RCC 7860 (cell line): ENCODE measurements at regions not wholly inside any gene's neighbourhood (a gene's known extent, or its start where the extent isn't known, plus 50 kb on each side); places are given as distances from the start of the nearest gene placed in this dataset.

ENCODE experiments used
- DNase-seq: peaks from one replicate; pipeline ENCODE4 v3.0.0-alpha.2; 2015; ENCODE audit warnings: low spot score
- FAIRE-seq: peaks from 2 replicates; lab custom pipeline; 2012; peaks lifted over from hg19 to GRCh38; lab: Jason Lieb, UNC

DNA sequence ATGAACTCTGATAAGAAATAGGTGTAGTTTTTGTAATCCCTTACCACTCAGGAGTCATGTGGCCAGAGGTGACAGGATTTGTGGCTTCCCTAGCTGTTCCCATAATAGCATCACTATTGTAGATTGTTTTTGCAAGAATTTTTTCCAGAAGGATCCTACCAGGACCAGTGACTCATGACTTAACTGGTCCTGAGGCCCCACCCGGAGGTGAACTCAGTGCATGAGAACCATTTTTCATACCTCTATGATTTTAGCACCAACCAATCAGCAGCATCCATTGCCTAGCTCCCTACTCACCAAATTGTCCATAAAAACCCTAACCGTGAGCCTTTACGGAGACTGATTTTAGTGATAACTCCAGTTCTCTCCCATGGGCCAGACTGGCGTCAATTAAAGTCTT, 484.8 kb downstream of the PSAT1 start:
- DNase-seq, result no peak
- FAIRE-seq, result no peak

- no peak for FAIRE-seq
- no peak for DNase-seq
Measured at GRCh38 chr9:78782234-78782633, 485.3 kb downstream of the PSAT1 start.

DNA sequence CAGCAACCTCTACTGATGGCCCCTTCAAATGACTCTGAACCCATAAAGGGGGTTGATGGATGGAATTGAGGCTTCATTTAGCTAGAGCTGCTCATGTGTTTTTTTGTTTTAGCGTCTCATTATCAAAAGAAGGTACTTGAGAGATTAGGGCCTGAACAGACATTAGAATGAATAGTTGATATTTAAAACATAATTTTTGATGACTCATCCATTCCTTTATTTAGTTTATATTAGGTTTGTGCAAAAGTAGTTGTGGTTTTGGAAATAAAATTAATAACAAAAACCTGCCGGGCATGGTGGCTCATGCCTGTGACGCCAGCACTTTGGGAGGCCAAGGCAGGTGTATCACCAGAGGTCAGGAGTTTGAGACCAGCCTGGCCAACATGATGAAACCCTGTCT, 485.9 kb downstream of the PSAT1 start:
- no peak for FAIRE-seq

GRCh38 chr9:78783743-78784142, 486.8 kb downstream of the PSAT1 start:
- DNase-seq (no peak), FAIRE-seq (no peak)

More for the DNA sequence above, 485.9 kb downstream of the PSAT1 start:
- DNase-seq, result no peak

GRCh38 chr9:78786794-78787193, 489.9 kb downstream of the PSAT1 start:
- FAIRE-seq (peak; percentile 45), DNase-seq (peak; percentile 40)

- DNase-seq, result no peak
- FAIRE-seq, result no peak
Measured at GRCh38 chr9:78788101-78788500, 491.2 kb downstream of the PSAT1 start.

- FAIRE-seq (no peak), DNase-seq (no peak)
Measured at GRCh38 chr9:78791779-78792178, 494.9 kb downstream of the PSAT1 start.

- no peak for DNase-seq
- no peak for FAIRE-seq
Measured at GRCh38 chr9:78792745-78793144, 495.8 kb downstream of the PSAT1 start.

DNA sequence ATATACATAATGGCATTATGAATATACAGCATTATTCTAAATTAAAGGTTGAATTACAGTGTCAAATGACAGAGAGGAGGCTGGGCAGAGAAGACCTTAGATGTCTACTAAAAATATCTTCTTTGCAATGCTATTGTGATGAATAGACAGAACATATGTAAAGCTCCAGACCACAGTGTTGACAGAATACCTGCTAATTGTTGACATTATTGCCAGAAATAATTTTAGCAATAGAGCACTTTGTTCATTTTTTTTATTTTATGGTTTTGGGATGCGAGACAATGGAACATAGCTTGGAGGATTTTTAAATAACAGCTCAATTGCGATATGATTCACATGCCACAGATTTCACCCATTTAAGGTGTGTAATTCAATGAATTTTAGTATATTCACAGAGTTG, 508.8 kb downstream of the PSAT1 start:
- FAIRE-seq (no peak), DNase-seq (no peak)

GRCh38 chr9:78806492-78807160, 509.7 kb downstream of the PSAT1 start:
- DNase-seq (peak; percentile 68), FAIRE-seq (no peak)

DNA sequence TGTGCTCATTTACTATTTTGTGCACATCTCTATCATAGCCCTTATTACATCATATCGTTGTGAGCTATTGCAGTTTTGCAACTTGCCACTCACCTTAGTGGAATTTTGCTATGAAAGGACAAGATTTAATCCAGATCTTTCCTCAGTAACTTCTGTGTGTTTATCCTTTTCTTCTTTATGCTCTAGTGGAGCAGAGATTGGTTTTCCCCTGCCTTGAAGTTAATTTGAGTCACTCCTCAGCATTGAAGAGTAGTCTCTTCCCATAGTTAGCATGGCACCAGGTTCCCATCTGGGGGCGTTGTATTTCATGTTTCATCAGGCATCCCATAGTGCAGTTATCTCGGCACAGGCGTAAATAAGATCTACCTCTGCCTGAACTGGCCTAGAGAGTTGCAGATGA, 510.4 kb downstream of the PSAT1 start:
- peak; percentile 87 for DNase-seq
- FAIRE-seq, result peak; percentile 95

DNA sequence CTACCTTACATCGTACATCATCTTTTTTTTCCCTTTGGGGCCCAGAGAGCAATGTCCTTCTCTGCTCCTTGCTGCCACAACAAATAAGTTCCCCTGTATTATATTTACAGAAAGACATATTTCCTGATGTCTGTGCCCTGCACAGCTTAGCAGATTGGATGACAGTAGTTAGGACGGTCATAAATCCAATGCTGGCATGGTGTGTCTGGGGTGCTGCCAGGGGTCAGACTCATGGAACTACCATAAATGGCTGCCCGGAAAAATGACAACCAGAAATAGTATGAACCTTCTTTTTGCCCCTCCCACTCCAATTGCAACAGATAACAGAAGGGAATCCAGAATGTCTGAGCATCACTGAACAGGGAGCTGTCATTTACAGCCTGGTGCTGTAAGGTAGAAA, 511.1 kb downstream of the PSAT1 start:
- DNase-seq (no peak), FAIRE-seq (no peak)

- DNase-seq, result no peak
- FAIRE-seq, result no peak
Measured at GRCh38 chr9:78811622-78812276, 514.8 kb downstream of the PSAT1 start.

- FAIRE-seq (no peak), DNase-seq (no peak)
Measured at GRCh38 chr9:78812665-78813064, 515.7 kb downstream of the PSAT1 start.

- FAIRE-seq (no peak), DNase-seq (no peak)
Measured at GRCh38 chr9:78813602-78814180, 516.8 kb downstream of the PSAT1 start.

GRCh38 chr9:78821126-78821822, 524.3 kb downstream of the PSAT1 start:
- DNase-seq (peak; percentile 36), FAIRE-seq (peak; percentile 70)

DNA sequence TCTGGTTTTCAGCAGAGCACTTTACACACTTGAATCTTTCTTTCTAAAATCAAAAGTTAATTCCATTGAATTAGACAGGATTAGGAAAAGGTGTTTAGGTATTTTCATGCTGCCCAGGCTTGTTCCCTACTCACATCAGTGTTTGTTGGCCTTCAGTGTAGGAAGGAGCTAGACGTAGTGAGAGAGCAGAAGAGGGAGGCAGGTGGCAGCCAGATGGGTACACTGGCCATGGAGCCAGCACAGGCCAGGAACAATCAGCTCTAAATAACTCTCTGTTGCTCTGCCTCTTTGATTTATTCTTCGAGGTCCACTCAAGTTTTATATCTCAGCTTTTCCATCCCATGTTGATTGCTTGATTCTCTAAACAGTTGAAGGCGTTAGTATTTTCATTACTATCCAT, 529.6 kb downstream of the PSAT1 start:
- FAIRE-seq, result no peak
- no peak for DNase-seq

DNA sequence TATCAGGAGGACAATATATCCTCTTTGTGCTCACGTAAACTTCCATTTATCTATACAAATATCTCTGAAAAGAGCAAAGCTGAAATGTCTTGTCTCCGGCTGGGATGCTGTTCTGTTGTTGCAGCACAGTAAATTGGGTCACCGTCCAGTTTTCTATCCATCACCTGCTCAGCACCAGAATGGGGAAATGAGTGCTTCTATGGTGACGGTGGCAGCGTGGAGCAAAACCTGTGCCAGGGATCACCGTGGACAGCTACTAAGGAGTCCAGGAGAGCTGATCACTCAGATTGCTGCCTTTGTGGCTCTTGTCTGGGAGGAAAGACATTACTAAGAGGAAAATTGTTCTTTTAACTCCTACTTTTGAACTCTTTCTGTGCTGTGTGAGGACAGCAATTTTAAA, 531.6 kb downstream of the PSAT1 start:
- DNase-seq, result no peak
- no peak for FAIRE-seq

DNA sequence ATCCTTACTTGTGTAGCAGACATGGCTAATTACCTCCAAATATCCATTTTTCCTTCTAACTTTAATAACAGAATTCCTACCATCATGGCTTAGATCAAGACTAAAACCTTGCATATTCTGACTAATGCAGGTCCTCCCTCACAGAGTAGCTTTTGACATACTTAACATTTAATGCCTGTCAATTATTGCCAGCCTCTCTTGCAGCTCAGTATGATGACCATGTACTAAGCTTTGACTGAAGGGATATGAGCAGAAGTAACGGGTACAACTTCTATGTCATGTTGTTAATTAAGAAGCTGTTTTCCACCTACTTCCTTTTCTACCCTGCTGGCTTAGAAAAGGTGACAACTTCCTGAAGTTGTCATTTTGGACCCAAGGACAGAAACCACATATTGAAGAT, 533.4 kb downstream of the PSAT1 start:
- DNase-seq (peak; percentile 42), FAIRE-seq (peak; percentile 62)

GRCh38 chr9:78831726-78832125, 534.8 kb downstream of the PSAT1 start:
- no peak for DNase-seq
- FAIRE-seq, result no peak

DNA sequence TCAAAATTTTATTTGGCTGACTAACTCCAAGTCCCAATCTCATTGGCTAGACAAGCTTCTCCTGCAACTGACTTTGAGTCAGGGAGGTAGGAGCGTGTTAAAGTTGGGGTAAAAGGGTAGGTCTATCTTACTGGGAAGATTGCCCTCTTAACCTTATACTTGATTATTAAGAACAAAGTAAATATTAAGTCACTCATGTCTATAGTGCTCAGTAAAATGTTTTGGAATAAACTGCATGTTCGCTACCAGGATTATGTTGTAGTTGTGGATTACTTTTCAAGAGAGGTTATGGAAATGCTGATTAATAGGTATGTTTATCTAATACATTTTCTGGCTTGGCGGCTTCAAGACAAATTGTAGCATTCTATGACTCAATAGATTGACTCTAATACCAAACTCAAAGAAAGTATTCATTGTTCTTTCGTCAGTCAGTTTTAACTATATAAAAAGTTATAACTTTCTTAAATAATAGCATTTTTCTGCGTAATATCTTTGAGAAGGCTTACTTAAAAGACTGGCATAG, 539.1 kb downstream of the PSAT1 start:
- no peak for FAIRE-seq

More for the DNA sequence above, 539.1 kb downstream of the PSAT1 start:
- DNase-seq, result no peak
